NAMALWA (cell line): ENCODE measurements at regions not wholly inside any gene's neighbourhood (a gene's known extent, or its start where the extent isn't known, plus 50 kb on each side); places are given as distances from the start of the nearest gene placed in this dataset.

Experiments
- DNase-seq: peaks from one replicate; pipeline ENCODE4 v3.0.0-alpha.2; 2015; ENCODE audit warnings: low spot score

DNA sequence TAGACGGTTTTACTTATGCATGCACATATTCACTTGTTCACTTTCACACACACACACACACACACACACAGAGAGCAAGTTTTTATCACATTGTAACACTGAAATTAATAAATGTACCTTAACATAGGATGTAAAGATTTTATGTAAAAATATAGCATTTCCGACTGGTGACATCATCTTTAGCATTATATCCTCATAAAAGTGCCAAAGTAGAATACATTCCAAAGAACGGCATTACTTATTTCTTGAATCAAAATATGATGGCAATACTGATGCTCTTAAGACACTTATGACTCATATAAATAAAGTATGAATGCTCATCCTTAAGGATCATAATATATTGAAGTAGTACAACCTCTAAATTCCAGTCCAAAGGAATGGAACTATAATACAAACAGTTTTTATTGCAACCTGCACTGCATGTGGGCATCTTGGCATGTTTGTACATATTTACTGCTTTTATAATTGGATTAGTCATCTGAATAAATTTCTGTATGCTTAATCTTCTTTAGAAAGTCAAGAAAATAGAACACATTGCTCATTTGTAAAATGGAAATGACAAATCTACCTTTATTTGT, 290.0 kb upstream of the SEMA3A start:
- DNase-seq: no peak

DNA sequence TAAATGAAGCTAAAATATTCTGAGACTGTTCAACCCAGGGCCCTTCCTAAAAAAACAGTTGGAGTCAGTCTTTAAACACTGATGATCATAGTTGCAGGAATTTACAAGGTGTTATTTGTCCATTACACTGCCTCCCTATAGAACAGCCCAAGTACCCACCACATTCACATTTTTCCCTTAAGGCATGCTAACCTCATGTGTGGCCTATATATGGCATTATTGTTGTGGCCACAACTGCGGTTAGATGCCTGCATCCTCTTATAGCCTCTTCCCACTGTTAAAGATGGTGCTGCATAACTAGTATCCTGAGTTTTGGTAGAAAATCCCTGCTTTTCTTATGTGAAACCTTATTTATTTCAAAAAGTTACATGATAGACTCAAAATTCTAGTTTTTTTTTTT, 287.9 kb upstream of the SEMA3A start:
- no peak for DNase-seq

DNA sequence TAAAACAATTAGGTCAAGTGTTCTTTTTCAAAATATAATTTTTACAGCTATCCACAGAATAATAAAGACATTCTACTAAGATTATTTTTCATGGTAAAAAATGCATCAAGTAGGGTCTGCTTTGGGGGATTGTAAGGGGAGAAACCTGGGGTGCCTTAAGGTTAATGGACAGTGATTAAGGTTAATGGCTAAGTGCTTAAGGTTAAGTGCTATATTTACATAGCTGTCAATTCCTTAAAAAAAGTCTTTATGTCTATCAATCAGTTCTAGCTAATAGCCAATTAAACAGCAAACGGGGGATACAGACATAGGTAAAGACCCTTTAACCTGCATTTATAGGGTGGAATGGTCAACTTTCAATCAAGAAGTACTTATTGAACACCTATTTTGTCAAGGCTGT, 284.5 kb upstream of the SEMA3A start:
- DNase-seq: no peak

DNA sequence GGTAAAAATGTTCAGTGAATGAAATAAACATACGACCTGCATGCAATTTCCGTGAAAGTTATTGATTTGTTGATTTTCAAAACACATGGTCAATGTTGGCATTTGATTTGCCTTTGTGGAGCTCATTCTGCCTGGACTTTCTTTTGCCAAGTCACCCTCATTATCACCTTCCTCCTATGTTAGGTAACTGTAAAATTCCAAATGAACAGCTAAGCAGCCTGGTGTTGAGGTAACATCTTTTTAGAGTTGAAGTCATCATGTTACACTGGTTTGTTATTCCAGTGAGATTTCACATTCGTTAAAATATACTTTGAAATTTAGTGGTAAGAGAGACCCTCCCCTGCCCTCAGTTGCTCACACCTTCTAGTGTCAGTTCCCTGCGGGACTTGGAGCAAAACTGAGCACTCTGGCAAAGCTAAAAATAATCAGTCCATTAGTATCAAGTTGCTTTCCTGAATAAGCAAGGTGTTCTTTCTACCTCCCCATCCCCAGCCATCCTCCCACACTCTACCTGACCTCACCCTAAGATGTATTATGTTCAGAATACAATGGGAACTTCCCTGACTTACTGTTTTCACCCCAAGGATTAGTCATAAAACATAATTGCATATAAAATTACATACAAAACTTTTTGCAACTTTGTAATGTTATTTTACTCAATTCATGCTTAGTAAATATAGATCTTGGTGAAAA, 283.3 kb upstream of the SEMA3A start:
- no peak for DNase-seq

- DNase-seq: no peak
Measured at GRCh38 chr7:84474436-84474835, 279.8 kb upstream of the SEMA3A start.

- no peak for DNase-seq
Measured at GRCh38 chr7:84471576-84471975, 277.0 kb upstream of the SEMA3A start.

DNA sequence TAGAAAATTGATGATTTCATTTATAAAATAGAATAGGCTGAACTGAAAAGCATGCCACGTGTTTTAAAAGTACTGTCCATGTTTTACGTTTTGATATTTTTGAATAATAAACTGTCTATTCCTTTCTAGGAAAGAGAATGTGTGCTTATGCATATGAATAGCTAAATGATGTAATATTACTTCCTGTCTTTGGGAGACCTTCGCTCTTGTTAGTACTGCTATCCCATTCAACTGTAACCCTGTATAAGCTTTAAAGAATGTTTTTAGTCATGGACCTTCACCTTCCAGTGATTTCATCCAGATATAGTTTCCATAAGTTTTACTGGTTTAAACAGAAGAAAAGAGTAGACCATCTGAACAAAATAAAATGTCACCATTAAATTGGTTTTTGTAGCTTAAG, 274.4 kb upstream of the SEMA3A start:
- DNase-seq: no peak

DNA sequence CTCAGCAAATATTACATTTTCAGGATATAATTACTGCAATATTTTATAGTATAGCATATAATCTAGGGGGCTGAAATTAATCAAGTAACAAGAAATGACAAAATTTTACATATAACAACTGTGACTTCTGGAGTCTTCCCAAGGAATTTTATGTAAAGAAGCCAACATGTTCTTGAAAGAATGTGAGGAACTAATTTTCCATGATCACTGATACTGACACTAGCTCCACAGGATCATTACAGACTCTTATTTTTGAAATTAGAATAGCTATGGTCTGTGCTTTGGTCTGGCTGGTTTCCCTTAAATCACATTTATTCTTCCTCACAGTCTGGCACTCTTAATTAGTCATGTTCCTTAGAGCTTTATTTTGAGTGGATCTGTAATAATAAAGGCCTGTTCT, 267.7 kb upstream of the SEMA3A start:
- no peak for DNase-seq

- no peak for DNase-seq
Measured at GRCh38 chr7:84461093-84461492, 266.5 kb upstream of the SEMA3A start.

DNA sequence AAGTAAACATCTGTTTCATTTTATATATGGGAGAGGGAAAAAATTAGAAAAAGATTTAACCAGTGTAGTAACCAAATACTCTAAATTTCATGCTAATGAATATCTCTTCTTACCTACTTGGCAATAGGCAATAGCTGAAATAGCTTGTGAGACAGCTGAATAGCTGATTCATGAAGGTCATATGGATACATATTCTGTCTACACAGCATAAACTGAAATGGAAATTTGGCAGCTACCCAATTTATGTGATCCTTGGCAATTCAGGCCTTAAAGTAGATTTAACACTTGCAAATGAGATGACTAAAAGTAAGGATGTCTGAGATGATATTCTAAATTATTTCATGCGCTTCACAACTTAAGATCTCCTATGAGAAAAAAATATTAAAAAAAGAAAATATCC, 261.2 kb upstream of the SEMA3A start:
- no peak for DNase-seq

DNA sequence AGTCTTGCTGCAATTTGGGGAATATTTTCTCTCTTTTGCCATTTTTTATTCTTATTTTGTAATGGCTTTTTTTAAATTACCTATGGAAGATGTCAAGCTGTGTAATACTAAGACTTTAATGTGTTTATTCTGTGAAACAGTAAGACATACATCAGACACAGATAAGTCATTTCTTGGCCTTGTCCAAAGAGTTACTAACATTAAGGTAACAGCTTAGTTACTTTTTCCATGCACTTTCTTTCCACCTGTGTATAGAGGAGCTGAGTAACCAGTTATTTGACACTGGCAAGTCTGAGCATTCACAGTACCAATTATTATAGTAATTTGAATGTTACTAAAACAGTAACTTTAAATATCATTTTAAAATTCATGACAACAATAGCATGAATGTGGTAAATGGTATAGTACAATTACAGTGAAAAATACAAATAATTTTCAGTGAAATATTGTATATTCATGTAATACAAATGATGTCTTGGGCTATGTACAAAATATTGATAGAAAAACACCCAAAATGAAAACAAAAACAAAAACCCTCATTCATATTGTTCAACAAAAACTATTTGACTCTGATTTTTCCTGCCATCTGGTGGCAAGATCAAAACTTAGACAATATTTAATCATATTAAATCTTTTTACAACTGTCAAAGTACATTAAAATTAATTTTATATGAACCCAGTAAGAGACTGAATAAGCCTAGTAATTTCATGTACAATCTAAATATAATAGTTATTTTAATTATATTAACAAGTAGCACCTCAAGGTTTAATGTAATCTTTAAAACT, 259.8 kb upstream of the SEMA3A start:
- peak; percentile 38 for DNase-seq

- DNase-seq: no peak
Measured at GRCh38 chr7:84452618-84453017, 258.0 kb upstream of the SEMA3A start.

GRCh38 chr7:84450772-84451171, 256.2 kb upstream of the SEMA3A start:
- no peak for DNase-seq

- no peak for DNase-seq
Measured at GRCh38 chr7:84447636-84448293, 253.2 kb upstream of the SEMA3A start.

- no peak for DNase-seq
Measured at GRCh38 chr7:84446991-84447480, 252.4 kb upstream of the SEMA3A start.

DNA sequence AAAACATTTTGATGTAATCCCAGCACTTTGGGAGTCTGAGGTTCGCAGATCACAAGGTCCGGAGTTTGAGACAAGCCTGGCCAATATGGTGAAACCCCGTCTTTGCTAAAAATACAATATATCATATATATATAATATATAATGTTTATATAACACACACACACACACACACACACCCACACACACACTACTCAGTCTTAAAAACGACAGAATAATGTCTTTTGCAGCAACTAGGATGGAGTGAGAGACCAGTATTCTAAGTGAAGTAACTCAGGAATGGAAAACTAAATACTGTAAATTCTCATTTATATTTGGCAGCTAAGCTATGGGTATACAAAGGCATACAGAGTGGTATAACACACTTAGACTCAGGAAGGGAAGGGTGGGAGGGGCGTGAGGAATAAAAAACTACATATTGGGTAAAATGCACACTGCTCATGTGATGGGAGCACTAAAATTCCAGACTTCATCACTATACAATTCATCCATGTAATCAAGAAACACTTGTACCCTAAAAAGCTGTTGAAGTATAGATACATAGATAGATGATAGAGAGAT, 231.2 kb upstream of the SEMA3A start:
- no peak for DNase-seq

DNA sequence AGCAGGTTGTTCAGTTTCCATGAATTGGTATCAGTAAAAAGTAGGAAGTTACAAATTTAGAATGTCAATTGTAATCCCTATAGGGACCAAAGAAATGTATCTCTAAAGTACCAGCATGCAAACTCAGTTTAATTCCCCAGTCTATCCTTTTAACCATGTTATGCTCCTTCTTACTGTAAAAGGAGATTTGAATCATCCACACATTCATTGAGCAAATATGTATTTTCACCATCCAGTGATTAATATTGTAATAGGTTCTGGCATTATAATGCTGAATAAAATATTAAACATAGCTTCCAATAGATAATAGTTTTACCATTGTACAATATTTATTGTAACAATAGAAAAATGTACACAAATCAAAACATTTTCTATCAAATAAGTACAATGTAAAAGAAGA, 228.2 kb upstream of the SEMA3A start:
- no peak for DNase-seq

GRCh38 chr7:84412161-84412969, 217.8 kb upstream of the SEMA3A start:
- no peak for DNase-seq

GRCh38 chr7:84399661-84400060, 205.1 kb upstream of the SEMA3A start:
- no peak for DNase-seq

DNA sequence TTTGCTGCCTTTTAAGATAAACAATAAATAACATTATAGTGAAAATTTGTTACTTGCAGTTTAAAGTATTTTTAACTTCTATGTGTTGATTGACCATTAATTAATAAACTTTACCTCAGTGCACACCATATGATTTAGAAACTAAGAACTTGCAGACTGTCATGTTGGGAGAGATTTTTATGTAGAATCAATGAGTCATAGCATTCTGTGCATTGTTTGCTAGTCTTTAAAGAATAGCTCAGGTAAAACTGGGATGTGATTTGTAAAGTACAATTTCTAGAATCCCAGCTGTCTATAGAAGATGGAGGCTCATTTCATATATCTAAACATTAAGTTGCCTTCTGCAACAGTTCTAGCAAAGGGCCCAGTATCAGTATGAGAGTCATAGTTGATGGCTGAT, 199.6 kb upstream of the SEMA3A start:
- no peak for DNase-seq

DNA sequence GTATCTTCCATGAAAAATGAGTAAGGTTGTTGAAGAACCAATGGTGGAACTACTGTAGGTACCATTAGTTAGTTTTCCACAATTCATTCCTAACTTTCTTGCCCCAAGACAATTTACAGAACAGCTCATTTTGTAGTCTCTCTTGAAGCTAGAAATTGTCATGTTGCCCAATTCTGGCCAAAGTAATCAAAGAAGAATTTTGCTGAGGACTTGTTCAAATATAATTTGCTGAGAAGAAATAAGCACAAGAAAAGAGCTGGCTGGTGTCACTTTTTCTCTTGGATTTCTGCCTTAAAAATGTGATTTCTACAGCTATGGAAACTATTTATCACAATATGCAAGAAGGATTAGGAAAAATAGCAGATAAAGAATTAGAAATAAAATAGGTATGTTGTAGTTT, 199.2 kb upstream of the SEMA3A start:
- DNase-seq: no peak

- no peak for DNase-seq
Measured at GRCh38 chr7:84390845-84391244, 196.3 kb upstream of the SEMA3A start.
